NCI-H1105 (cell line): ENCODE measurements at regions not wholly inside any gene's neighbourhood (a gene's known extent, or its start where the extent isn't known, plus 50 kb on each side); places are given as distances from the start of the nearest gene placed in this dataset.
"Not testable (repeated sequence)": the region's sequence is repeated elsewhere in the genome, so short reads cannot be mapped to it uniquely, and the experiment has no call there.

Experiments used
- DNase-seq: peaks from one replicate; lab custom pipeline; 2025; lab: John Stamatoyannopoulos, UW

DNA sequence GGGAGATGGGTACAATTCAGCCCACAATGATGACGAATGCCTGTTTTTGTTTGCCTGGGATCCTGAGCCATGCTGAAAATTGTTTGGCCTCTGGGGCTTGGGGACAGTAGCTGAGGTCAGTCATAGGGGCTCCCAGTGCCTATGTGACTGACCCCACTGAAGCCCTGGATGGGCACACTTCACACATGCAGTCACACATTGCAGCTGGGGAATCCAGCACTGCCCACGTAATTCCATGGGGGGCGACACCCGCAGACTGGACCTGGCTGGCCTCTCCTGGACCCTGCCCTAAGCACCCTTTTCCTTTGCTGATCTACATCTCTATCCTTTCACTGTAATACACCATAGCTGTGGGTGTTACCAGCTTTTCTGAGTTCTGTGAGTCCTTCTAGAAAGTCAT, 295.2 kb upstream of the HS6ST1 start:
- DNase-seq: no peak

DNA sequence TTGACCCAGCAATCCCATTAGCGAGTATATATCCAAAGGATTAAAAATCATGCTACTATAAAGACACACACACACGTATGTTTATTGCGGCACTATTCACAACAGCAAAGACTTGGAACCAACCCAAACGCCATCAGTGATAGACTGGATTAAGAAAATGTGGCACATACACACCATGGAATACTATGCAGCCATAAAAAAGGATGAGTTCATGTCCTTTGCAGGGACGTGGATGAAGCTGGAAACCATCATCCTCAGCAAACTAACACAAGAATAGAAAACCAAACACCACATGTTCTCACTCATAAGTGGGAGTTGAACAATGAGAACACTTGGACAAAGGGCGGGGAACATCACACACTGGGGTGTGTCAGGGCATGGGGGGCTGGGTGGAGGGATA, 296.2 kb upstream of the HS6ST1 start:
- DNase-seq: not testable (repeated sequence)

DNA sequence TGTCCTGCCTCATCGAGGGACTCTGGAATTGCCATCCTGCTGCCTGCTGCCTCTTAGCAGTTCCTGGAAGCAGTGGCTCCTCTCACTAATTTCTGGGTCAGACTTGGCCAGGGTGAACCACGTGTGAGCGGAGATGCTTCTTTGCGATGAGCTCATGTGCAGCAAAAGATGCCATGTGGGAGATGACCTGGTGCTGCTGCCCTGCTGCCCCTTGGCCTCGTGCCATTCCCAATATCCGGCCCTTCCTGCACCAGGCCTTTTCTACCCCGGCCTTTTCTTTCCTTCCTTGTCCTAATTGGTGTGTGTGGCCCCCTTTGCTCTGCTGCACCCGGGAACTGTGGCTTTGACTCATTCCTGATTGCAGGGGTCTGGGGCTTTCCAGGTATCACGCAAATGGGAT, 296.9 kb upstream of the HS6ST1 start:
- no peak for DNase-seq

DNA sequence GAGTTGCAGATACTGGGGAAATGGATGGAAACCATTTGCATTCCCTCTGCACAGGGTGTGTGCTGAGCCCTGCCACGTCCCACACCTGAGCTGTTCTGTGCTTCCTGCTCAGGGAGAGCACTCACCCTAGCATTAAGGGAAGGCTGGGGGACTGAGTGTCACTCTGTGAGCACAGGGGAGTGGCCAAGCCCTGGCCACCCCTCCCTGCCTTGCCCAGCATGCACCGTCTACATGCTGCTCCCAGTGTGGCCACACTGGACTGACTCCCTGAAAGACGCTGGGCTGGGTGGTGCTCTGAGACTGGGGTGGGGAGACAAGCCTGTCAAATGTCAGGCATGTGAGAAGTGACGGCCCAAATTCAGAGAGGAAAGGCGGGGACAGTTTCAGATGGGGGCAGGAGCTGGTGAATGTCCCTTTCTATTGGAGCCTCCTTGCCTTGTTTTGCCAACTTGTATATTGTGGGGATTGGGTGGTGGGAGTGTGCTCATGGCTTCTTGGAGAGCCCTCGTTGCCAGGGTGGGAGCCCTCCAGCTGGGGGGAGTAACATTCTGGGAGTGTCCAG, 298.4 kb upstream of the HS6ST1 start:
- no peak for DNase-seq

DNA sequence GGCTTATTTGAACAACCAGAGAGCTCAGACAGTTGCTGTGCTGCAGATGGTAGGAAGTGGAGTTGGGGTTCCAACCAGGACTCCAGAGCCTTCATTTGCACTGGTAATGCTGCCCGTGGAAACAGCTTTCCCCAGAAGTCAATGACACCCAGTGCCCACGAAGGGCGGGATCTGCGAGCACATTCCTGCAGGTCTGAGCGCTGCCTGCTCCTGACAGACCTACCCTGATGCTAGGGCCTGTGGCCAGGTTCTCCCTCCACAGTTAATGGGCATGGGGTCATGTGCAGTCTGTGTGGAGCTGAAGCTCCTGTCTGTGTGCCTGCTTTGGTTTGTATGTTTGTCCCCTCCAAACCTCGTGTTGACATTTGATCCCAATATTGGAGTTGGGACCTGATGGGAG, 299.0 kb upstream of the HS6ST1 start:
- DNase-seq: no peak

DNA sequence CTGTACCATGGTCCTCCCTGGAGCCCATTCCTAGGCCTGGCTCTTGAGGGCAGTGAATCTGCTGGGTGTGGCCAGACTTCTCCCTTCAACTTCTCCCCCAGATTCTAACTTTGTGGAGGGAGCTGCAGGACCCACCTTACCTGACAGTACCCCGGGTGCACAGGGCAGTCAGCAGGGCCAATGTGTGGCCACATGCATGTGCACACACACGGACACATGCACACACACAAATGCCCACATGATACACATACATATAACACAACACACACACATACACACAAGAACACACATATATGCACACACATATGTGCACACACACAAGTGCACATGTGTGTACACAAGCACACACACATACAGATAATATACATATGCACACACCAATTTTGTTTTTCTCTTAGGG, 300.0 kb upstream of the HS6ST1 start:
- DNase-seq: no peak

DNA sequence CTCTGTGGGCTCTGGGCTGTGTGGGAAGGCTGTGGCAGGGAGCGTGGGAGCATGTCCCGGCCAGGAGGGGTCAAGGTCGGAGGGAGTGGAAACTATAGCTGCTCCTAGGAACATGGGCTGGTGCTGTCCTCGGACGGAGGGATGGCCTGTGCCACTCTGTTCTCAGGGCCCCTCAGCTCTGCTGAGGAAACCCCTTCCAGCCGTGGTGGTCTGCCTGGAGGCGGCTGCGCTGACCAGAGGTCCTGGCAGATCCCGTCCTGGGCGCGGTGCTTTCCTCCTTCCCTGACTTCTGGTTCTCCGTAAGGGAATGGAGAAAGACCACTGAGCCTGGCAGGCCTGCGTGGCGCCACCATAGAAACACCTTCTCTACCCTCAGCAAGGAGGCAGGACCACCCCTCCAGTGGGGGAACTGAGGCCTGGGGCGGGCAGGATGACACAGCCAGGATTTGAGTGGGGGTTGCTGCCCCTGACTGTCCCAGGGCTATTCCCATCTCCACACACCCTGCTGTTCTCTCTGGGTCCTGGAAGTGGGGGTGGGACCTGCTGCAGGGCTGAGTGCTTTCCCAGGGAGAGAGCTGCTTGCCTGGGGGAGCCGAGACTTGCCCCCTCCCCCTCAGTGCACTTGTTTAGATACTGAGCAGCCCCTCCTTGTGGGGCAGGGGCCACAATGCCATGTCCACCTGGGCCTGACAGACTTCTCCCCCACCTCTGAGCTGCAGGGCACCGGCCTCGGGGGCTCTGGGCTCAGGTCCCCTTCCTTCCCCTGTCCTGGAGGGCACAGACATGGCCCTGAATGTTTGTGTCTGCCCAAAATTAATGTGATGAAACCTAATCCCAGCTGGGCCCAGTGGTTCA, 301.0 kb upstream of the HS6ST1 start:
- DNase-seq: no peak

DNA sequence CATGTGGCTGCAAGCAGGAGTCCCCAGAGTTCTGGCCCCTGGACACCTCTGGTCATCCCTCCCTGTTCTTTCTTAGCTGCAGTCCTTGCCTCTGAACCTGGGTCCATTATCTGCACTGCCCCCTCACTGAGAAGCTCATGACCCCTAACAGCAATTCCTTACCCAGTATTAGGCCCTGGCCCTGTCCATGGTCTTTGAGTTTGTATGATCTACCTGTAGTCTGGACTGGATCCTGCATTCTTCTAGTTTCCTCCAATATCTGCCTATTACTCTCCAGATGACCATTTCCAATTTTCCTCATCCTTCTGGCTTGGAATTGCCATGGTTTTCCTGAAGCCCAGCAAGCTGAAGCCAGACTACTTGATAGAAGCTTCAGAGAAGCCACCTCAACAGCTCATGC, 302.4 kb upstream of the HS6ST1 start:
- no peak for DNase-seq

DNA sequence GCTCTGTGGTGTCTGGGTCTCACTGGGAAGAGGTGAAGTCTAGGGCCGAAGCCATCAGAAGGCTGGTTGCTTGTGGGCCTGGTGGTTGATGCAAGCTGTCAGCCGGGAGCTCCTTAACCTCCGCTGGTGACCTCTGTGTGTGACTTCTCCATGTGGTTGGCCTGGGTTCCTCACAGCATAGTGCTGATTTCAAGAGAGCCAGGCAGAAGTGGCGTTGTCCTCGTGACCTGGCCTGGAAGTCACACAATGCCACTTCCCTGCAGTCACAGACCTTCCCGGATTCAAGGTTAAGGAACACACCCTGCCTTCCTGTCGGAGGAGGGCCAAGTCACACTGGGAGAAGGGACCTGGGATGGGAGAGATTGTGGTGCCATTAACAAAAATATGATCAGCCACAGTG, 303.7 kb upstream of the HS6ST1 start:
- no peak for DNase-seq

DNA sequence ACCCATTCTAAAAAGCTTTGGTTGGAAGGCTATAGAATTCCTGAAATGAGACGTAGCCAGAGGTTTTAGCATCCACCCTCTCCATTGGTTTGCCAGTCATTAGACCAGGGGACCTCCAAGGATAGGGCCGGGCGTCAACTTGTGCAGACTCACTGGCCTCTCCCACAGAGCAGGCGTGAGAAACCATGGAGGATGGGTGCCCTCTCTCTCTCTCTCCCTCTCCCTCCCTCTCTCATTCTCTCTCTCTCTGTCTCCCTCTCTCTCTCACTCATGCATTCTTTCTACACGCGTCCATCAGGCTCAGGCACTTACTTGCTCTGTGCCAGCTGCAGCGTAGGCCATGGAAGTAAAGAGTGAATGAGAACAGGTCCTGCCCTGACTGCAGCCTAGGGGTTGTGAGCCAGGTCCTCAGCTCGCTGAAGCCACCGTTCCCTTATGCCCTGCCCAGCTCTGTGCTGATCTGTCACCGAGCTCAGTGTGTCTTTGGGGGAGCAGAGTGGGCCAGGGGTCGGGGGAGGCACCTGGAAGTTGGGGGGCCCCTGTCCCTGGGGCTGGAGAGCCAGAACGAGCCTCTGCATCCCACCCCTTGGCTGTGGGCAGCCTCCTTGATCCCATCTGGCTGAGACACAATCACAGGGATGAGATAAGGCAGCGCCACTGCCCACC, 304.4 kb upstream of the HS6ST1 start:
- DNase-seq: no peak

DNA sequence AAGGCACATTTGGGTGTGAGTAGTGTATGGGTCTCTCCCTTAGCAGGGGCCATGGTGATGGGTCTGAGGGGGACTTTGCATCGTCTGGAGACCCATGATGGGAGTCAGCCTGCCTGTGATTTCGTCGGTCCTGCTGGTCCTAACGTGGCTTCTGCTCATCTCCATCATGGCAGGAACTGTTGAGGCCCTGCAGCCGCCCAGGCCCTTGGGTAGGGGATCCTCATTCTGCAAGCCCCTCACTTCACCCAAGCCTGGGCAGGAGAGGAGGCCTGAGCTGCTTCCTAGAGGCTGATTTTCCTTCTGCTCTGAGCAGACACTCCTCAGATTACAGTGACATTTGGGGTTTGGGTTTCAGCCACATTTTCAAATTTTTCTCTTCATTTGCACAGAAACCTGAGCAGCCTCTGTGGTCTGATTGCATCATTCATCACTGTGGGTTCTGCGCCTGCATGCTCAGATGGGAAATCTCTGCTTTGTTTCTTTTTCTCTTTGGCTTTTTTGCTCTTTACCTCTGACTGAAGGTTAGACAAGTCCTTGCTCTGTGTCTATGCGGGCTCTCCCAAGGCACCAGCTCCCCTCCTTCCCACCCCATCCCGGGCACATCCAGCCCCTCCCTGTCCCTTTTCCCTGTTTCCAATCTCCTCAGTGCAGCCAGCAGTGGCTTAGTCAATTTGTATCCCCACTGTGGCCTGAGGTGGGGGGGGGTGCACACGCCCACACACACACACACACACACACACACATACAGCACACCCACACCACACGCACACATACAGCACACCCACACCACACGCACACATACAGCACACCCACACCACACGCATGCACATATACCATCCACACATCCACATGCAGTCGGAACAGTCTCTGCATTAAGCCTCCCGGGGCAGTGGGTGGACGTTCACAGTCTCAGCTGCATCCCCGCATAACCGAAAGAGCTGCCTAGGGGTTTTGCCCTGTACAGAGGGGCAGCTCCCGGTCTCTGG, 305.4 kb upstream of the HS6ST1 start:
- no peak for DNase-seq

DNA sequence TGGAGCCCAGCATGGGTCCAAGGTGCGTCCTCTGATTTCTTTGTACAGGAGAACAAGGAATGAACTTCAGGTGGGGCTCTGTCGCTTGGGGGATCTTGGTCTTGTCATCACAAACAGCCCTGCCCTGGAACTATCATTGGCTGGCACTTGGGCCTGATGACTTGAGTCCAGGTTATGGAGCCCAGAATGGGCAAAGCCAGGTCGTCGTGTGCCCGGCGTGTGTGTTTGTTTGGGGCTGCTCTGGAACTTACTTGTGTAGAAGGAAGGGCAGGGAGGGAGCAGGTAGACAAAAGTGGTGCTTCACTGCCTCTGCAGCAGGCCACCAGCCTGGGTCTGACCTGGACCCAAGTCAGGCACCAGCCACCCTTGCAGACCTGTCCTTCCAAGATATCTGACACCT, 306.3 kb upstream of the HS6ST1 start:
- DNase-seq: no peak

DNA sequence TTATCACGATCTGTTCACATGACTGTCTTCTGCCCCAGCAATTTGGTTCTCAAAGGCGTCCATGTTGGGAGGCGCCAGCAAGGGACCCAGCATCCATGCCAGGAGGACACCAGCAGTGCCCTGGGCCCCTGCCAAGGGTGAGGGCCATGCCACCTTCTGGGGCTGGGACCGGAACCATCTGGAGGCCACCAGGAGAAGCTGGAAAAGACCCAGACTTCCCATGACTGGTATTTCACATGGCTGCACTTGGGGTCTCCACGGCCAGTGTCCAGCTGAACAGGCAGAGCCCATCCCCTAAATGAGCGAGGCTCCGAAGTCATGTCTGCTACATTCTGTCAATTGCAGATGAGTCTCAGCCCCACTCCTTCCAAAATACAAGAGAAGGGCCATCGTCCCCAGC, 306.8 kb upstream of the HS6ST1 start:
- DNase-seq: no peak

DNA sequence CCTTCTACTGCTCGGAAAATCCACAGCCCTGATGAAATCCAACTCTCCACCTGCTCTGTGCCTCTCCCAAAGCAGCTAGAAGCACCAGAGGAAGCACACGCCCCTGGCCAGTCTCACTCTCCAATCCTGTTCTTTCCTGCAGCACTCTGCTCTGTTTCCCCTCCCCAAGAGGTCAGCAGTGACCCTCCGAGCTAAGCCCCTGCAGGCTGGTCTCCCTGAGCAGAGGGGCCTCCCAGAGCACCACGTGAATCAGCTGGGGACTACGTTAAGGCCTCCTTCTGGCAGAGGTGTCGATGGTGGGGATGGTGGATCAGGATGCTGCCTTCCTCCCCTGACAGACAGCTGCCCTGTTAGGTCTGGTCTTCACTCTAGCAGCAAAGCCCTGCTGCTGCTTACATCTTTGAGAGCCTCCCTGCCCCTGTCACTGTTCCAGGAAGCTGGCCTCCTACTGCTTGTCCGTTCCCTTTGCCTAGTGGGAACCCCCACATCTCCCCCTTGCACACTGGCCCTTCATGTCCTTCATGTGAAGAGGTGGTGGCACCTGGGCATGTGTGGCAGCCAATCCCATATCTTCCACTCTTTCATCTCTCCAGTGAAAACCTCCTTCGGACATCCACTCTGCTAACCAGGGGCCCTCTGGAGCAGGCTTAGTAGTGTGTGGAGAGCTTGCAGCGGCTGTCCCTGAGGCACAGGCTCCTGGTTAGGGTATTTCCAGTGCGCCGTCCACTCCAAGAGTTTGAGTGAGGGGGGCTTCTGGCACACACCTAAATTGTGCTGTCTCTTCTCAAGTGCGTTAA, 307.5 kb upstream of the HS6ST1 start:
- DNase-seq: no peak

DNA sequence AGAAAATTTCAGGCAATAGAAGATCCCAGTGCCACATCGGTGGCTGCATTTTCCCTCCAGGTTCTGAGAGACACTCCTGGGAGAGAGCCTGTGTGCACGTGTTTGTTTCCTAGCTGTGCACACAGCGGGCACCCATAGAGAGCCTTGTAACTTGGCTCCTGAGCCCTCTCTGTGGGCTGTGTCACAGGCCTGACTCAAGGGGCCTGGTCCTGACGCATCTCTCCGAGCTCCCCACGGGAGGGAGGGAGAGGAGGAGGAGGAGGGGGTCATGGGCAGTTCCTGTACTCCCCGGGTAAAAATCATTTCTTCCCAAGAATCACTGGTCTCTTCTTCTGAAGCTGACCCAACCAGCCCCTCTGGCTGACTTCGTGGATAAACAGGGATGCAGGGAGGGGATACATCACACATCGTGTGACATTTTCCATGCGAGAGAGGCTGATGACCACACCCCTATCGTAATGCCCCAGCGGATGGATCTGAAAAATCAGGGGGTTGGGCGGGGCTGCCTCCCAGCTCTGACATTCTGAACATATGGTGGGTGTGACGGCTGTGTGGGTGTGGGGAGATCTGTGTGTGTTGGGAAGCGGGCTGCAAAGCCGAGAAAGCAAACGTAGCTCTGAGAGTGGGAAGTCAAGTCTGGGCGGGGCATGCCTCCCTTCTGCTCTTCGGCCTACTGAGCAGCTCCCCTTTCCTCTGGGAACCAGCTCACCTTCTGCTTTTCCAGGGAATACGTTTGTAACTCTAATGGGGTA, 308.3 kb upstream of the HS6ST1 start:
- no peak for DNase-seq

DNA sequence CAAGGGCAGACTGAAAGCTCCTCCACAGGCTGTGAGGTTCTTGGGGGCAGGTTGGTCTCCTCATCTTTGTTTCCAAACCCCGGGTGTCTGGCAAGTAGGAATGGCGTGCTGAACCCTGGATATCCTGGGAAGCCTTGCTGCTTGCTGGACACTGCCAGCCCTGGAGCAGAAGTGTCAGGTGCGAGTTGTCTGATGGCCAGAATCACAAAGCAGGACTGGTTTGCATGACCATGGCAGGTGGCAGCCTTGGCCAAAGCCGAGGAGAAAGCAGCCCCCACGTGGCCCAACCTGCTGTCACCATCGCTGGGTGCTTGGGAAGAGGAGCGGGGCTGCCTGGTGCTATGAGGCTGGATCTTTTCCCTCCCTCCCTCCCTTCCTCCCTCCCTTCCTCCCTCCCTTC, 309.5 kb upstream of the HS6ST1 start:
- no peak for DNase-seq

DNA sequence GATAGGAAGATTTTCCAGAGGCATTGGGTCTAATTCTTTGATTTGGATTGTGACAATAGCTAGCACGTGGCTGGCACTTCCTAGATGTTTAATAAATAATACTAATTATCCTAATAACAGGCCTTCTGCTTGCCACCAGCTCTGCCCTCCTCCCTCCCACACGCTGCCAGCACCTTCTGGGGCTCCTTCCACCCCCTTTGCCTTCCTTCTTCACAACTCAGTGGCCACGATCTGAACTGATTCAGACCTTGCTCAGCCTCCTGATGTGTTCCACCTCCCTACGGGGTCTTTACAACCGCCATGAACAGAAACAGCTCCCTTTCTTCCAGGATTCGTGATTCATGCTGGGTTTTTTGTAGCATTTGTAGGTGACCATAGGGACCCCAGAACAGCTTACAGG, 310.3 kb upstream of the HS6ST1 start:
- no peak for DNase-seq

DNA sequence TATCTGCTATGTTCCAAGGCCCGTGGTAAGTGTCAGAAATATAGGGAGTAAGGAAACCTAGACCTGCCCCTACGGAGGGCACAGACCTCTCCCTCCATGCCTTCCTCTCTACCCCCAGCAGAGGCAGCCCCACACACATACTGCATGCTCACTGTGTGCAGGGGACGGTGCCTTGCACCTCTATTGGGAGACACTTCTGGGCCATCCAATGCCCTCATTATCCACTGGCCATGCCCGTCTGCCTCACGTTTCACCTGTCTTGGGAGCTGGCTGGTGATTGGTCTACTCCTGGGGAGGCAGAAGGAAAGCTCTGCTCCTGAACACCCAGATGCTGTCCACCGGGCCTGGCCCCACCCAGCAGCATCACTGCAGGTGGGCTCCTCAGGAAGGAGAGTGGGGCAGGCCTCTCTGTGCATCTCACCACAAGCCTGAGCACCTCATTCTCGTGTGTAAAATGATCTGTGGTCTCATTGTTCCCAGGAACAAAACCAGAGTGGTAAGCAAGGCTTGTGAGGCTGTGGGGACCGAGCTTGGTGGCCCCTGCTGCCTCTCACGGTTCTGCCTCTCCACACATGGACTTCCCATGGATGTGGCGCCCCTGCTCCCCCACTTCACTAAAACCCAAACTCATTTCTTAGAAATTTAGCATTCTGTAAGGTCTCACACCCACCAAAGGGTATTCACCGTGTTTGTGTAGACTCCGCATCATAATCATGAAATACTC, 312.5 kb upstream of the HS6ST1 start:
- DNase-seq: no peak

DNA sequence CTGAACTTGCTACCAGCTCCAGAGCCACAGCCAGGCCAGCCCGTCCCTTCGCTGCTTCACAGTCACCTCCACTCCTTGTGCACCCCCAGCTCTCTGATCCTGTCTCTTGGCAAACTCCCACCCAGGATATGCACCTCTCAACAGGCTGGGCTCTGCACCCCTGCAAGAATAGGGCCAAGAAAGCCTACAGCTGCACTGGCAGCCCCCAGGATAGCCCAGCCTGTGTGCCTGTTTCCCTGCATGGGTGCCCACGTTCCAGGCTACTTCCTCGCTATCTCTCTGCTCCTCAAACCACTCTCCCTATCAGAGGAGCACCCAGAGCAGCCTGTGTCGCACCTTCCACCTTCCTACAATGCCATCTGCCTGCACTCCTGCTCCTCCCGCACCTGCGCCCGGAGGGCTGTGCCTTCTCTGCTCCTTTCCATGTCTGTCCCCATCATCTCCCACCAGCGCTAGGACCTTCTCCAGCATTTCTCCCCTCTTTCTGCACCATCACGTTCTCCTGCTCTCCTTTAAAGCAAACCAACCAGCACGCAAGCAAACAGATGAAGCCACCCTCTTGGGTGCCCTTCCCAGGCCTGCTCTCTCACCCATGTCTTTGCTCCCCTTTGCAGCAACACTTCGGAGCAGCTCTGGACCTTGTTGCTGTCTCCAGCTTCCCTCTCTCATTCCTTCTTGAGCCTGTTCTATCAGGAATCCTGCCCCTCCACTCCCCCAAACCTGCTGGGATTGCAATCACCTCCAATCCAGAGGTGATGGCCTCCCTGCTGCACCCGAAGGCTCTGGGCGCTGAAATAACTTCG, 313.2 kb upstream of the HS6ST1 start:
- DNase-seq: no peak
